ENCODE measurements at regions not wholly inside any gene's neighbourhood (a gene's known extent, or its start where the extent isn't known, plus 50 kb on each side); places are given as distances from the start of the nearest gene placed in this dataset.
"Not testable (repeated sequence)": the region's sequence is repeated elsewhere in the genome, so short reads cannot be mapped to it uniquely, and the experiment has no call there.

GRCh38 chr5:60426189-60426588, 273.8 kb downstream of the DEPDC1B start:
- TF ChIP-seq POLR2A, CTCF (IDR thresholded peaks at IDR 0.05): not testable (repeated sequence)
